Heart right ventricle (tissue), 16 donors: ENCODE measurements at regions not wholly inside any gene's neighbourhood (a gene's known extent, or its start where the extent isn't known, plus 50 kb on each side); places are given as distances from the start of the nearest gene placed in this dataset.
"Not testable (repeated sequence)": the region's sequence is repeated elsewhere in the genome, so short reads cannot be mapped to it uniquely, and the experiment has no call there.

ENCODE experiments used
- ATAC-seq, 8 donors: fragments of 200-7000 bp; cut with Tn5 transposase; one replicate each; pipeline ENCODE4 v1.9.1; 2020; ENCODE audit warnings: mild to moderate bottlenecking in 8 of 8, moderate library complexity in 8 of 8, moderate number of reproducible peaks in 1 of 8
- DNase-seq, 2 donors: peaks; one replicate each; pipeline ENCODE4 v3.0.0-alpha.2; 2020
- H3K27ac ChIP-seq, 10 donors: fragments of 200-600 bp; sonication (generic) in 2 of 10; one replicate each; pipeline versions ENCODE4 v1.5.0 to v1.8.0; 2020 to 2022; ENCODE audit warnings: mild to moderate bottlenecking in 3 of 10
- H3K27me3 ChIP-seq, 7 donors: fragments of 200-600 bp; one replicate each; pipeline ENCODE4 v1.8.0; 2021 to 2022; ENCODE audit warnings: mild to moderate bottlenecking in 2 of 7
- H3K36me3 ChIP-seq, 9 donors: fragments of 200-600 bp; sonication (generic) in 1 of 9; one replicate each; pipeline versions ENCODE4 v1.5.0 to v1.8.0; 2020 to 2022; ENCODE audit warnings: mild to moderate bottlenecking in 2 of 9
- H3K4me1 ChIP-seq, 9 donors: fragments of 200-600 bp; sonication (generic) in 1 of 9; one replicate each; pipeline versions ENCODE4 v1.5.0 to v1.8.0; 2020 to 2022; ENCODE audit warnings: mild to moderate bottlenecking in 4 of 9
- H3K4me3 ChIP-seq, 10 donors: fragments of 200-600 bp; sonication (generic) in 2 of 10; one replicate each; pipeline versions ENCODE4 v1.5.0 to v1.8.0; 2020 to 2022; ENCODE audit warnings: mild to moderate bottlenecking in 7 of 10, moderate library complexity in 2 of 10
- H3K9me3 ChIP-seq, 11 donors: fragments of 200-600 bp in 10 of 11; sonication (generic) in 2 of 11; one replicate each; pipeline versions ENCODE4 v1.5.0 to v1.8.0; 2013 to 2022; ENCODE audit warnings: mild to moderate bottlenecking in 2 of 11, control low read depth in 1 of 11, moderate library complexity in 1 of 11
- WGBS, 2 donors: extraction: QIAGEN DNeasy Blood & Tissue Kit; methylation state at CpG; one replicate each; pipeline ENCODE4 v1.1.7; 2013; ENCODE audit warnings: inconsistent platforms in 1 of 2; 5-methylcytosine and 5-hydroxymethylcytosine counted together
- intact Hi-C, 10 donors: fragments of 100-400 bp; cut with DNase I; formaldehyde crosslinking; loops; one replicate each; pipeline versions ENCODE4 v1.11.1 to v1.14.2; 2022
- TF ChIP-seq, protein P1 (sequence below), 9 donors: fragments of 200-600 bp; sonication (generic) in 2 of 9; IDR thresholded peaks; one replicate each; pipeline versions ENCODE4 v1.5.0 to v1.8.0; 2021 to 2022; ENCODE audit warnings: antibody characterized with exemption in 9 of 9, mild to moderate bottlenecking in 5 of 9, moderate library complexity in 1 of 9
- donor health status: Arrhythmogenic right ventricular cardiomyopathy.
- donor health status: ischemic (EF 13 %, LVEDD 7.1; RV severe dilation, severe dysfunction).
- donor health status: healthy with polysubstance abuse.
- donor health status: DM: no; HTN: yes; CAD: no.
- donor health status: DM: no; HTN: no; CAD: no.
- donor health status: ischemic (EF 25% LVEDD 6.9; RV normal size, moderate dysfunction).
- donor health status: ischemic (EF 25% LVEDD 5.7; RV mildly dilated, moderate dysfunction).
- donor health status: healthy.
- donor health status: DM: yes; HTN: yes; CAD: no.
- donor health status: Ischemic cardiomyopathy.
- donor health status: ischemic (EF 35%, LVEDD 5.7; RV mildly dilated, moderate dysfunction).
- donor health status: nonischemic (EF 11% LVEDD 7.7; RV severe dilation, severe dysfunction).
- donor health status: DM: yes; HTN: yes; CAD: no.
- donor health status: PGD.
- donor health status: ischemic (EF 29% LVEDD 5.4; RV normal size, mild dysfunction).
- donor health status: nonischemic (EF 23%, LVEDD 6.1; RV moderate dilation, normal function).

DNA sequence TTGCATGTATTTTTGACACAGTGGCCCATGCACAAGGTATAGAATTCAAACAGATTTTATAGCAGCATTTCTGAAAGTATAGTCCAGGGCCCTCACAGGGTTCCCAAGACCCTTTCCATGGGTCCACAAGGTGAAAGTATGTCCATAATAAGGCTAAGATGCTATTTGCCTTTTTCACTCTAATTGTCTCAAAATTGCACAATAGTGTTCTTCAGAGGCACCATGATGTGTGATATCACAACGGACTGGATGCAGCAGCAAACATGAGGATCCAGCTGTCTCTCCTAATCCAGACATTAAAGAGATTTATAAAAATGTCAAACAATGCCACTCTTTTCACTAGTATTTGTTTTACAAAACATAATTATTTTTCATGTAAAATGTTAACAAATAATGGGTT is 88.8 kb upstream of the PRDX6 start:
- intact Hi-C loops: no loop called here
- H3K9me3 ChIP-seq: no peaks in the 10 kb centered on the region
- TF ChIP-seq, protein P1, sequence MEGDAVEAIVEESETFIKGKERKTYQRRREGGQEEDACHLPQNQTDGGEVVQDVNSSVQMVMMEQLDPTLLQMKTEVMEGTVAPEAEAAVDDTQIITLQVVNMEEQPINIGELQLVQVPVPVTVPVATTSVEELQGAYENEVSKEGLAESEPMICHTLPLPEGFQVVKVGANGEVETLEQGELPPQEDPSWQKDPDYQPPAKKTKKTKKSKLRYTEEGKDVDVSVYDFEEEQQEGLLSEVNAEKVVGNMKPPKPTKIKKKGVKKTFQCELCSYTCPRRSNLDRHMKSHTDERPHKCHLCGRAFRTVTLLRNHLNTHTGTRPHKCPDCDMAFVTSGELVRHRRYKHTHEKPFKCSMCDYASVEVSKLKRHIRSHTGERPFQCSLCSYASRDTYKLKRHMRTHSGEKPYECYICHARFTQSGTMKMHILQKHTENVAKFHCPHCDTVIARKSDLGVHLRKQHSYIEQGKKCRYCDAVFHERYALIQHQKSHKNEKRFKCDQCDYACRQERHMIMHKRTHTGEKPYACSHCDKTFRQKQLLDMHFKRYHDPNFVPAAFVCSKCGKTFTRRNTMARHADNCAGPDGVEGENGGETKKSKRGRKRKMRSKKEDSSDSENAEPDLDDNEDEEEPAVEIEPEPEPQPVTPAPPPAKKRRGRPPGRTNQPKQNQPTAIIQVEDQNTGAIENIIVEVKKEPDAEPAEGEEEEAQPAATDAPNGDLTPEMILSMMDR (IDR thresholded peaks at IDR 0.05): no peak
- no peaks in the 10 kb centered on the region for H3K36me3 ChIP-seq
- no peaks in the 10 kb centered on the region for H3K27me3 ChIP-seq
- 79 to 87% methylated on average over 1 of the region's 1 CpG for WGBS, 2 donors
- peaks cover 0 to 12% (median 7%) of the 10 kb centered on the region in 9 donors for H3K4me1 ChIP-seq
- H3K27ac ChIP-seq: no peak overlapping the region
- no peak for DNase-seq
- no peak overlapping the region for H3K4me3 ChIP-seq
- no peak for ATAC-seq

DNA sequence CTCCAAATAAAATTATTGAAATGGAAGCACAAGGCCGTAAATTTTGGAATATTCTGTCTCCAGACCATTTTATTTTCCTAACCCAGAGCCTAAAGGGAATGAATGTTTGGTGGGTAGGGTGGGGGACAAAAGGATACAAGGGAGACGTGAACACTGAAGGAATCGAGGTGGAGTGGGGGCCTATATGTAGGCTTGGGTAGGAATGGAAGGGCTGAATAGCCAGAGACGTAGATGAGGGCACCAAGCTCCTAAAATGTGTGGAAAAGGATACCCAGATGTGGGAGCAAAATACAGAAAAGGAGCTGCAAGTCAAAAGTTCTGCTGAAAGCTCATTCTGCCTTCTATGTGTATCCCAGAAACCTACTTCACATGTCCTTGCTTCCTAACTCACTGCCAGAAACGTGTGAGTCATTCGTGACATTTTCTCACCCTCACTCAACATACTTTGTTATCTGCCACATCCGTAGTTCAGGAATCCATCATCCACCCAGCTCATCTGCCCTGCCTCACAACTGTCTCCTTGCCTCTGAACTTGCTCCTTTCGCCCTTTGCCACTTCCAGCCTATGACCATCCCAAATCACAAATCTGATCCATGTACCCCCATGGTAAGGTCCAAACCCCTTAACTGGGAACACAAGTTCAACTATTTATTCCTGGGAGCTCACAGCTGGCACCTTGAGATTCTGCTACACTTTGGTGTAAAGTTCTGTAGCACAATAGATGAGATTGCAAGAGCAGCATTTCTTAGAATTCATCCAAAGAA is 84.1 kb upstream of the PRDX6 start:
- intact Hi-C loops: no loop called here
- Histone ChIP-seq H3K9me3 (no peaks in the 10 kb centered on the region), H3K27ac (no peak overlapping the region), H3K4me3 (no peak overlapping the region), H3K4me1 (peaks cover 0 to 14% (median 8%) of the 10 kb centered on the region in 9 donors), H3K27me3 (no peaks in the 10 kb centered on the region), H3K36me3 (no peaks in the 10 kb centered on the region)
- DNase-seq (no peak), ATAC-seq (peak in 6 of 8 donors; percentile 56 to 97 (median 86))
- TF ChIP-seq, protein P1 (IDR thresholded peaks at IDR 0.05): no peak
- whole genome bisulfite sequencing, 2 donors: 56 to 63% methylated on average over 8 of the region's 8 CpGs

DNA sequence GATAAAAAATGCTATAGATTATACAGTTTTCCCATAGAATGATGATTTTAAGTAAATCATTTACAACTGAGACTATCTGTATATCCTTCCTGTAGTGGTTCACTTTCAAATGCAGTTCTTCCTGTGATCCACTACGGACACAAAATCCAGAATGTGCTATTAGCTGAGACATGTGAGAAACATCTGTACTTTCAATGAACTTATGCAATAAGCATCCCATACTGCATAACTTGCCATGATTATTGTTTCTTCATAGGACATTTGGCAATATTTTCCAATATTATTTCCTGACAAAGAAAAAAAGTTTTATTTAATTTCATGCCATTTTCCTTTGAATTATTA is 83.5 kb upstream of the PRDX6 start:
- peaks cover 0 to 14% (median 8%) of the 10 kb centered on the region in 9 donors for H3K4me1 ChIP-seq
- no peak for DNase-seq
- intact Hi-C loops: no loop called here
- H3K36me3 ChIP-seq: no peaks in the 10 kb centered on the region
- H3K27ac ChIP-seq: no peak overlapping the region
- H3K4me3 ChIP-seq: no peak overlapping the region
- H3K9me3 ChIP-seq: no peaks in the 10 kb centered on the region
- H3K27me3 ChIP-seq: no peaks in the 10 kb centered on the region
- TF ChIP-seq, protein P1 (IDR thresholded peaks at IDR 0.05): no peak
- 42 to 50% methylated on average over 1 of the region's 1 CpG for WGBS, 2 donors
- ATAC-seq: no peak

DNA sequence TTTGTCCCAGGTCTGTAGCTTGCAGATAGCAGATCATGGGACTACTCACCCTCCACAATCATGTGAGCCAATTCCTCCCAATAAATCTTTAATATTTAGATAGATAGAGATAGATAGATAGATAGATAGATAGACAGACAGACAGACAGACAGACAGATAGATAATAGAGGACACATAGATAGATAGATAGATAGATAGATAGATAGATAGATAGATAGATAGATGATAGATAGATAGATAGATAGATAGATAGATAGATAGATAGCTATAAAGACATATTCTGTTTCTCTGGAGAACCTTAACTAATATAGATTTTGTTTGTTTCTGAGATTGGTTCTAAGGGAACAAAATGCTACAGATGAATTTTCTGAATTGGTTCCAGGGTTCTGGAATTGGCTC is 82.3 kb upstream of the PRDX6 start:
- ATAC-seq, H3K27ac ChIP-seq, DNase-seq, H3K9me3 ChIP-seq, H3K27me3 ChIP-seq, H3K4me3 ChIP-seq, intact Hi-C loops, H3K36me3 ChIP-seq: not testable (repeated sequence)
- H3K4me1 ChIP-seq: peaks cover 0 to 14% (median 8%) of the 10 kb centered on the region in 9 donors

DNA sequence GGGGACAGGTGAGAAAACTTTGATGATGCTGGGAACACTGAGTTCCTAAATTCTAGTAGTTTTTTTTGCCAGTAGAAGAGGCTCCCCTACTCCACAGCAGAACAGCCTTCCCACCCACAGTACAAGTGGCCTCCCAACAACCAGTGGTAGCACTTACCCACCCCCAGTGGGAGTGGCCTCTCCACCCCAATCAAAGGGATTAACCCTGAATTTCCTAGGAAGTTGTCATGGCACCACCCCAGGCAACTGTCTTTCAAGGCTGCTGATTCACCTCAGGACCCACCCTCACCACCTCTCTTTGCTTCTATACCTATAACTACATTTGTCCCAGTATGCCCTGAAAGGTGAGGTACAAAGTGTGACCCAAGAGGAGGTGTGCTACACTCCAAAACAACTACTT is 81.4 kb upstream of the PRDX6 start:
- H3K27ac ChIP-seq: no peak overlapping the region
- no peak overlapping the region for H3K4me3 ChIP-seq
- no peaks in the 10 kb centered on the region for H3K36me3 ChIP-seq
- intact Hi-C loops: no loop called here
- H3K9me3 ChIP-seq: no peaks in the 10 kb centered on the region
- TF ChIP-seq, protein P1 (IDR thresholded peaks at IDR 0.05): no peak
- no peak for ATAC-seq
- H3K27me3 ChIP-seq: no peaks in the 10 kb centered on the region
- DNase-seq: no peak
- peaks cover 0 to 14% (median 8%) of the 10 kb centered on the region in 9 donors for H3K4me1 ChIP-seq
